Upper lobe of left lung (tissue), 4 donors: ENCODE measurements at regions not wholly inside any gene's neighbourhood (a gene's known extent, or its start where the extent isn't known, plus 50 kb on each side); places are given as distances from the start of the nearest gene placed in this dataset.

Source experiments
- POLR2A ChIP-seq, 4 donors: fragments of 450-650 bp; IDR thresholded peaks; one replicate each; pipeline ENCODE4 v1.5.1; 2016 to 2017; ENCODE audit warnings: antibody characterized with exemption in 4 of 4, mild to moderate bottlenecking in 2 of 4
- POLR2AphosphoS5 ChIP-seq, 2 donors: sonication (generic); formaldehyde crosslinking; IDR thresholded peaks; one replicate each; pipeline ENCODE4 v1.5.1; 2017; ENCODE audit warnings: antibody characterized with exemption in 2 of 2
- TF ChIP-seq, protein P1 (sequence below), 6 experiments: fragments of 450-650 bp in 4 of 6; fragments of 200-600 bp in 2 of 6; sonication (generic) in 2 of 6; IDR thresholded peaks; one replicate each; pipeline ENCODE4 v1.5.1; 2016 to 2019; ENCODE audit warnings: antibody characterized with exemption in 6 of 6

DNA sequence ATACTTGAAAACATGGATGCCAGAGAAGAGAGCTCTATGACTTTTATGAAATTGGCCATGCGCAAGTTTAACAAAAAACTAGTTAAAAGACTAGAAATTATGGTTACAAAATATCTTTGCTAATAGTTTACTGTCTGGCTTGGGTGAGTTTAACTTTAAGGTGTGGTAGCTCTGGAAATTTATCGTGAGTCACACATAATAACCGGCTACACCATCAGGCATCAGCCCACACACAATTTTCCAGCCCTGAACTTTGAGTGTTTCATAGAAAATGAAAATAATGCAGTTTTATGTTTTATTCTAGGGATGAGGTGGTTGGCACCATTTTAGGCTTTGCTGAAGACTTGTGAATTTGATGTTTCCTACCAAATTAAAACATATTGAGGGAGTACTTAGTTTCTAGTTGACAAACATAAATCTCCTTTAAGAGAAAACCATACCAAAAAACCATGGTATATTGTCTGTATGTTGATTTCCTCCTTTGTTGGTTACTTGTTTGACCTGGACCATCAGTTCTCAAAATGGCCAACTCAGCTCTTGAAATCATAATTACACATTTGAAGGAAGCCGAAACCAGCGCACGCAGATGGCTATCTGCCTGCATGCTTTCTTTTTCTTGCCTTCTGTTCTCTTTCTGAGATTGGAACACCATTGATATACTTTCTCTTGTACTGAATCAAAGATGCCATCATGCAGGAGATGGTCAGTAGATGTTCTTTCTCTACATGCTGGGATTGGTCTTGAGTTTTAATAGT, 125.1 kb downstream of the AKAP11 start:
- TF ChIP-seq POLR2A (IDR thresholded peaks at IDR 0.05) (no peak), POLR2AphosphoS5 (IDR thresholded peaks at IDR 0.05) (no peak)
- TF ChIP-seq, protein P1, sequence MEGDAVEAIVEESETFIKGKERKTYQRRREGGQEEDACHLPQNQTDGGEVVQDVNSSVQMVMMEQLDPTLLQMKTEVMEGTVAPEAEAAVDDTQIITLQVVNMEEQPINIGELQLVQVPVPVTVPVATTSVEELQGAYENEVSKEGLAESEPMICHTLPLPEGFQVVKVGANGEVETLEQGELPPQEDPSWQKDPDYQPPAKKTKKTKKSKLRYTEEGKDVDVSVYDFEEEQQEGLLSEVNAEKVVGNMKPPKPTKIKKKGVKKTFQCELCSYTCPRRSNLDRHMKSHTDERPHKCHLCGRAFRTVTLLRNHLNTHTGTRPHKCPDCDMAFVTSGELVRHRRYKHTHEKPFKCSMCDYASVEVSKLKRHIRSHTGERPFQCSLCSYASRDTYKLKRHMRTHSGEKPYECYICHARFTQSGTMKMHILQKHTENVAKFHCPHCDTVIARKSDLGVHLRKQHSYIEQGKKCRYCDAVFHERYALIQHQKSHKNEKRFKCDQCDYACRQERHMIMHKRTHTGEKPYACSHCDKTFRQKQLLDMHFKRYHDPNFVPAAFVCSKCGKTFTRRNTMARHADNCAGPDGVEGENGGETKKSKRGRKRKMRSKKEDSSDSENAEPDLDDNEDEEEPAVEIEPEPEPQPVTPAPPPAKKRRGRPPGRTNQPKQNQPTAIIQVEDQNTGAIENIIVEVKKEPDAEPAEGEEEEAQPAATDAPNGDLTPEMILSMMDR (IDR thresholded peaks at IDR 0.05): no peak
